ENCODE measurements at regions not wholly inside any gene's neighbourhood (a gene's known extent, or its start where the extent isn't known, plus 50 kb on each side); places are given as distances from the start of the nearest gene placed in this dataset.

GRCh38 chr6:144416773-144417172 lies 131.6 kb downstream of the UTRN start:
- Histone ChIP-seq H3K27ac (no peak overlapping the region), H2AFZ (ENCODE audit: low read depth) (no peak overlapping the region), H3K4me2 (no peak overlapping the region), H3K4me1 (ENCODE audit: low read depth, poor library complexity, severe bottlenecking) (no peaks in the 10 kb centered on the region), H3K4me3 (IDR thresholded peaks at IDR 0.05; ENCODE audit: insufficient read depth, low read depth, low read length) (no peak overlapping the region), H3K27me3 (ENCODE audit: insufficient read depth, low read depth) (no peaks in the 10 kb centered on the region), H3K79me2 (ENCODE audit: insufficient read depth, low read depth) (no peaks in the 10 kb centered on the region), H3K36me3 (ENCODE audit: insufficient read depth) (no peaks in the 10 kb centered on the region), H4K20me1 (ENCODE audit: insufficient read depth) (no peaks in the 10 kb centered on the region), H3K9ac (no peak overlapping the region)
- no peak for TF ChIP-seq CTCF (conservative IDR thresholded peaks at IDR 0.05; ENCODE audit: low read depth, low read length)

GRCh38 chr6:144417681-144418080 lies 132.5 kb downstream of the UTRN start:
- no peak overlapping the region for H2AFZ ChIP-seq (ENCODE audit: low read depth)
- no peak for TF ChIP-seq CTCF (conservative IDR thresholded peaks at IDR 0.05; ENCODE audit: low read depth, low read length)
- H3K79me2 ChIP-seq (ENCODE audit: insufficient read depth, low read depth), result no peaks in the 10 kb centered on the region
- no peaks in the 10 kb centered on the region for H3K27me3 ChIP-seq (ENCODE audit: insufficient read depth, low read depth)
- no peaks in the 10 kb centered on the region for H3K36me3 ChIP-seq (ENCODE audit: insufficient read depth)
- no peak overlapping the region for H3K27ac ChIP-seq
- H3K9ac ChIP-seq, result no peak overlapping the region
- H4K20me1 ChIP-seq (ENCODE audit: insufficient read depth), result no peaks in the 10 kb centered on the region
- no peak overlapping the region for H3K4me3 ChIP-seq (IDR thresholded peaks at IDR 0.05; ENCODE audit: insufficient read depth, low read depth, low read length)
- no peak overlapping the region for H3K4me2 ChIP-seq
- H3K4me1 ChIP-seq (ENCODE audit: low read depth, poor library complexity, severe bottlenecking), result no peaks in the 10 kb centered on the region

- no peak overlapping the region for H3K4me2 ChIP-seq
- no peaks in the 10 kb centered on the region for H4K20me1 ChIP-seq (ENCODE audit: insufficient read depth)
- H3K27ac ChIP-seq, result no peak overlapping the region
- H3K79me2 ChIP-seq (ENCODE audit: insufficient read depth, low read depth), result no peaks in the 10 kb centered on the region
- no peak overlapping the region for H3K9ac ChIP-seq
- H2AFZ ChIP-seq (ENCODE audit: low read depth), result no peak overlapping the region
- no peak for TF ChIP-seq CTCF (conservative IDR thresholded peaks at IDR 0.05; ENCODE audit: low read depth, low read length)
- H3K27me3 ChIP-seq (ENCODE audit: insufficient read depth, low read depth), result no peaks in the 10 kb centered on the region
- H3K4me3 ChIP-seq (IDR thresholded peaks at IDR 0.05; ENCODE audit: insufficient read depth, low read depth, low read length), result no peak overlapping the region
- no peaks in the 10 kb centered on the region for H3K36me3 ChIP-seq (ENCODE audit: insufficient read depth)
- H3K4me1 ChIP-seq (ENCODE audit: low read depth, poor library complexity, severe bottlenecking), result no peaks in the 10 kb centered on the region
Measured at GRCh38 chr6:144418959-144419545, 133.9 kb downstream of the UTRN start.

- no peaks in the 10 kb centered on the region for H3K36me3 ChIP-seq (ENCODE audit: insufficient read depth)
- no peak overlapping the region for H2AFZ ChIP-seq (ENCODE audit: low read depth)
- H3K79me2 ChIP-seq (ENCODE audit: insufficient read depth, low read depth), result no peaks in the 10 kb centered on the region
- H3K27ac ChIP-seq, result no peak overlapping the region
- H3K27me3 ChIP-seq (ENCODE audit: insufficient read depth, low read depth), result no peaks in the 10 kb centered on the region
- H3K4me3 ChIP-seq (IDR thresholded peaks at IDR 0.05; ENCODE audit: insufficient read depth, low read depth, low read length), result no peak overlapping the region
- H3K4me2 ChIP-seq, result no peak overlapping the region
- no peak for TF ChIP-seq CTCF (conservative IDR thresholded peaks at IDR 0.05; ENCODE audit: low read depth, low read length)
- no peaks in the 10 kb centered on the region for H3K4me1 ChIP-seq (ENCODE audit: low read depth, poor library complexity, severe bottlenecking)
- H4K20me1 ChIP-seq (ENCODE audit: insufficient read depth), result no peaks in the 10 kb centered on the region
- H3K9ac ChIP-seq, result no peak overlapping the region
Measured at GRCh38 chr6:144423167-144423566, 138.0 kb downstream of the UTRN start.

Data from KMS-11 (cell line).